NCI-H1436 treated with DMSO at 0.1 percent for 48 hours (cell line): ENCODE measurements at regions not wholly inside any gene's neighbourhood (a gene's known extent, or its start where the extent isn't known, plus 50 kb on each side); places are given as distances from the start of the nearest gene placed in this dataset.
"Not testable (repeated sequence)": the region's sequence is repeated elsewhere in the genome, so short reads cannot be mapped to it uniquely, and the experiment has no call there.

Experiments used
- DNase-seq: peaks from one replicate; lab custom pipeline; 2025; lab: John Stamatoyannopoulos, UW

DNA sequence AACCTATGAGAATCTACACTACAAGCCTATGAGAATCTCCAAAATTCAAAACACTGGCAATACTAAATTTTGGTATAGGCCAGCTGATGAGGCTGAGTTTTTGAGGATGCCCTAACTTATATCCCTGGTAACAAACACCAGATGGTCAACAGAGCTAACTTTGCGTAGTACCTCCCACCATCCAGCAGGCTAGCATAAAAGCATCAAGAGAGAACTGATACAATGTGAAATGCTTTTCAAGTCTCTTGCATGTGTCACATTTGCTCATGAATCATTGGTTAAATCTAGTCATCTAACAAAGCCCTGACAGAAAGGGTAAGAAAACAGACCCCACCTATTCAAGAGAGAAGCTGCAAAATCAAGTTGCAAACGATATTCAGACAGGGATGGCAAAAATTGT, 1609.7 kb upstream of the CDH9 start:
- DNase-seq, result no peak

DNA sequence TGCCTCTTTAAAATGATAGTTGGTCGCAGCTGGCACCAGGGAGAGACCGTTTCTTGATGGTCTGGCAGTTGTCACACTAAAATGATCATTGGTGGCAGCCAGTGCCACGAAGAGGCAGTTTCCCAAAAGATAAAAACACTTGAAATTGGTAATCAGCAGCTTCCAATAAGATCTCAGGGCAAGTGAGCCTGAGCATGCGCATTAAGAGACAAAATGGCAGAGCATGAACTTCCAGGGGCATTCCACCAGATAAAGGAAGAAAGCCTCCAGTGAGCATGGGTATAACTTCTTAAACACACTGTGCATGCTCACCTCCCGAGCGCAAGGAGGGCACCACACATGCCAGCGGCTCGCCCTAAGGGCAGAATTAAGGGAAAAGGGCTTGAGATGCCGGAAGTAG, 1594.2 kb upstream of the CDH9 start:
- DNase-seq, result no peak

- DNase-seq, result no peak
Measured at GRCh38 chr5:28603869-28604268, 1565.5 kb upstream of the CDH9 start.

DNA sequence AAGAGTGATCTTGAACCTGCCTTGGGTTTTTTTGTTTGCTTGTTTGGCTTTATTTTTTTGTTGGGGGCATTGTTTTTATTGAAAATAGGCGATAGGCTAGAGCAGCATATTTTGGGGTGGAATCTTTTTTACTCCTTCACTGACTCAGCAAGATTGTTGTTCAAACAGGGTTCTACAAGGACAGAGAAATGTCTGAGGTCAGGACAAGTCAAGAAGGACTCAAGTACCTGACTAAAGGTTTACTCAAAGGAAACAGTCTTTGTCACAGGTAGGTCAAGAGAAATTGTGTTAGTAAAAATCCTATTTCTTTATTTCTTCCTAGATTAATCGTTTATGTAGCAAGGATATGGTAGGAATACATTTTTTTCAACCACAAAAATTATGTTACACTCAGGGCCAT, 1564.0 kb upstream of the CDH9 start:
- no peak for DNase-seq

- DNase-seq, result not testable (repeated sequence)
Measured at GRCh38 chr5:28596707-28597106, 1558.3 kb upstream of the CDH9 start.

- DNase-seq, result no peak
Measured at GRCh38 chr5:28580616-28581015, 1542.2 kb upstream of the CDH9 start.

GRCh38 chr5:28576022-28576421, 1537.6 kb upstream of the CDH9 start:
- DNase-seq, result no peak

- DNase-seq, result no peak
Measured at GRCh38 chr5:28575368-28575767, 1537.0 kb upstream of the CDH9 start.

DNA sequence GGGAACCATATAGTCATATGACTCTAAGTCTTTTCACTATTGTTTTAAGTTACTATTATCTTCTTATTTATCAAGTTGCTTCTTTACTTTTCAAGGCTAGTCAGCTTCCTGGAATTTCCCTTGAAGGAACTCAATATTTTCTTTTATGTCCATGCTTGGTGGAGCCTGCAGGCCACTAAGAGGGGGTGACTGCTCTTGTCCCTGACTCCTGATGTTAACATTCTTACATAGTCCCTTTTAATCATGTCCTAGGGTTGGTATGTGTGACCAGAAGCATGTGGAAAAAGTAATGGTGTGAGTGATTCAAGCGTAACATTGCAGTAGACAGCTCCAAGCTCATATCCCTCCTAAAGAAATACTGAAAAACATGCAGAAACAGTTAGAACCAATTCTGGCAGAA, 1536.2 kb upstream of the CDH9 start:
- no peak for DNase-seq

GRCh38 chr5:28567048-28567447, 1528.7 kb upstream of the CDH9 start:
- no peak for DNase-seq

- no peak for DNase-seq
Measured at GRCh38 chr5:28561522-28561921, 1523.1 kb upstream of the CDH9 start.

GRCh38 chr5:28558196-28558595, 1519.8 kb upstream of the CDH9 start:
- no peak for DNase-seq

DNA sequence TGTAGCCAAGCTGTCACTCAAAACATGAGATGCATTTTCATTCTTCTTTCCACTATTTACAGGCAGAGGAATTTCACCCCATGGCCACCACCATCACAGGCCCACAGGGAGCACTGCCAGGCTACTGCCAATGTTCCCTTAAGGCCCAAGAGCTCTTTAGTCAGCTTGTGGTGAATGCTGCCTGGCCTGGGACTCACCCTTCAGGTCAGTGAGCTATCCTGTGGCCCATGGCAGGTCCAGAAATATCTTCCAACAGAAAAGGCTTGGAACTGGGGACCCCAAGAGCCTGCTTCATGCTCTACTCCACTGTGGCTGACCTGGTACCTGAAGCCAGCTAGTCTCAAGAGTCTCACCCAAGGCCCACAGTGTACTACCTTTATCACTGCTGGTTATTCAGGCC, 1518.7 kb upstream of the CDH9 start:
- DNase-seq, result no peak

- DNase-seq, result no peak
Measured at GRCh38 chr5:28549588-28549987, 1511.2 kb upstream of the CDH9 start.

DNA sequence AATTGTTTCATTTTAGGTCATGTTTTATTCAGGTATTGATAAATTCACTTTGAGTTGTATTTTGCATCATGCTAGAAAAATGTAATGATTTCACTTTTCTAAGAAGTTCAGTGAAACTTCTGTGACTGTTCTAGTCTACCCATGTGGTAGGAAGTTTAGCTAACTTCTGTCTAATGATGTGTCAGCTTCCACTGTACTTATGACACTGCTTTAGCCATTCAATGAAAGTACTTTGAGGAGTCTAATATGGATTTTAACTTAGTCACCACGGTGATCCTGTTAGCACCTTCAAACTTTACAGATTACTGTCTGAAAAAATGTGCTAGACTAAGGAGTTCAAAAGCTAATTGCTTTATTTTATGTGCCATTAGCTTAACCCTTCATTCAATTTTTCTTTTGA, 1510.5 kb upstream of the CDH9 start:
- no peak for DNase-seq

DNA sequence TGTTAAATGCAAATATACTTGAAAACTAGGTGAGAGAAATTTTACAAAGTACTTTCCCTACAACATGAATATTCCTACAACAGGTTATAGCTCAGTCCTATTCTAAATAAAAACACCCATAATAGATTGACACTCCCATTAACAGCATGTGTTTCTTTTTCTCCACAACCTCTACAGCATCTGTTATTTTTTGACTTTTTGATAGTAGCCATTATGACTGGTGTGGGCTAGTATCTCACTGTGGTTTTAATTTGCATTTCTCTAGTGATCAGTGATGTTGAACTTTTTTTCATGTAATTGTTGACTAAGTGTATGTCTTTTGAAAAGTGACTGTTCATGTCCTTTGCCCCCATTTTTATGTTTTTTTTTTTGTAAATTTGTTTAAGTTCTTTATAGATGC, 1506.1 kb upstream of the CDH9 start:
- DNase-seq, result no peak

DNA sequence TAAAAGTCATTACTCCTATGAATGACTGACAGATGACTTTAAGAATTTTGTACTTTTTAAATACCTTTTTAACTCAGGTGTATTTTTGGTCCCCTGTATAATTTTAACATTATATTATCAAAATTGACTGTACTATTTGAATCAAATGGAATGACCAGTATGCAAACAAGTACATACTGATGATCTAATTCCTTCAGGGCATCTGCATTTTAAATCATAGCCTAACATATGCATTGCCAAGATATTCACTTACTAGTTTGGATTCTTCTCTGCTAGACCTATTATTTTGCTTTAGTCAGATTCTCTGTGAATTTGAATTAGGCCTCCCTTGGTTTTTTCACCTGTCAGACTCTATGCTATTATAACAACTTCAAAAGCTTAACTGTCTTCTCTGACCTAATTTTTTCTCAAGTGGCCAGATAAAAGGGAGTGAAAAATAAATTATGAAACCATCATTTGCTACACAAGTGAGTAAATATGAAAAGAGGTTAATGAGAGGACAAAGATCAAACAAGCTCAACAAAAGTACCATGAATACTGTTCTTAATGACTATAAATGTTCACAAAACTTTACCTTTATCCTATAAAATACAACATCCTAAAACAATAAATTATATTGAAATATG, 1505.2 kb upstream of the CDH9 start:
- DNase-seq, result no peak

GRCh38 chr5:28542987-28543386, 1504.6 kb upstream of the CDH9 start:
- no peak for DNase-seq

DNA sequence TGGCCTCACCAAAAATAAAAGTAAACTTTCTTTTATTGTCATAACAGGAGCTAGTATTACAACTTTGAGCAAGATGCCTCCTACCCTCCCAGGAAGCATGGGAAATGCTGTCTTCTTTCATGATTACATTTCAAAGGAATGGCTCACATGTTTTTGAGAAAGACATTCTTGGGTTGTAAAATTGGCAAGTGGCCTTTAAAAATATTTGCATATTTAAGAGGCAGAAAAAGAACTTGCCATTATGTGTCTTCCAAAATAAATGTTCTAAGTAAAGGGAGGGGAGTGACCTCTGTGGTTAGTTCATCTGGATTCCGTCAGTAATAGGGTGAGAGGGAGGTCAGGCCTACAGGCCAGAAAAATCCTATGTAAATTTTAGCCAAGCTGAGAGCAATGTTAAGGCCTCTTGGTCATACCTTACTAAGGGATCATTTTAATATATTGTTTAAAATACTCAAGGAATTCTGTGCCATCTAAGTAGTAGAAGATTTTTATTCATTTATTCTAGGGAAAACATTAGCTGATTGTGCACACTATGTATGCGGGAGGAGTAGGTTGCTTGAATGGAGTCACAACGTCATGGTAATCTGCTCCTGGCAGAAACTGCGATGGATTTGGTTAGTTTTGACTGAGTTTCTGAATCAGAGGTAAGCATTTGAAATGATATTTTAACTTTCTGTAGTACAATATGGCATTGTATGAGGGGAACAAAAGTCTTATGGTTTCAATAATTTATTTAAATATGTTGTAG, 1485.7 kb upstream of the CDH9 start:
- DNase-seq, result no peak

DNA sequence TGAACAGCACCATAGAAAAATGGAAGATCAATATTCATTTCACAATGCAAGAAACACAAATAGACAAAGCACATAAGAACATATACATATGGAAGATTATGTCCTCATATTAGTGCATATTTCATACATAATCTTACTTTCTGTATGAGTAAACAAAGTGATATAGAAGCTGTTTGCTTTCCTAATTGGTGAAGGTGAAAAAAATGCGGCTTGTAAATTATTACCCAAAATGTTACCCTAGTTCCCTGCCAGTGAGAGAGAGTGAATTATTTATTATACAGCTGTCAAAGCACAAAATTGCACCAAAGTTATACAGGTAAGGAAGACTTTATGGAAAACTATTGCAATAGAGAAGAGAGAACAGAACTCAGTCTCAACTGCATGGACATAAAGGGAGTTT, 1485.0 kb upstream of the CDH9 start:
- DNase-seq, result no peak

- no peak for DNase-seq
Measured at GRCh38 chr5:28517691-28518090, 1479.3 kb upstream of the CDH9 start.

- DNase-seq, result no peak
Measured at GRCh38 chr5:28516722-28517121, 1478.3 kb upstream of the CDH9 start.

GRCh38 chr5:28512648-28513047, 1474.3 kb upstream of the CDH9 start:
- no peak for DNase-seq

DNA sequence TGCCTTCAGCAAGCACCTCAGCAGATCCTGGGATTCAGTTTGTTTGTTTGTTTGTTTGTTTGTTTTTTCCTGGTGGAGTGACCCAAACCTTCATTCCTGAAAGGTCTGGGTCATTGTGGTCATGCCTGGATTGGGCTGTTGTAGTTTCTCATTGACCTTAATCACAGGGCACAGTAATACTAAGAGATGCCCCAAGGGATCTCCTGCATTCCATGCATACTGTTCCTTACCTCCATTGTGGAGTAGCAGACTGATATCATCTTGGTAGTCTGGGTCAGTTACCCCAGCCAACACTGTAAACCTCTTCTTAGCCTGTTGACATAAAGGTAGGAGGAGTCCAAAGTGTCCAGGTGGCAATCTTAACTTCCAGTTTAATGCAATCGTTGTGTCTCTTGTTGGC, 1466.7 kb upstream of the CDH9 start:
- no peak for DNase-seq
